Left kidney (tissue), 1 donor: ENCODE measurements at regions not wholly inside any gene's neighbourhood (a gene's known extent, or its start where the extent isn't known, plus 50 kb on each side); places are given as distances from the start of the nearest gene placed in this dataset.
"Not testable (repeated sequence)": the region's sequence is repeated elsewhere in the genome, so short reads cannot be mapped to it uniquely, and the experiment has no call there.

ENCODE experiments used
- DNase-seq: peaks from one replicate; pipeline ENCODE4 v3.0.0-alpha.2; 2013

DNA sequence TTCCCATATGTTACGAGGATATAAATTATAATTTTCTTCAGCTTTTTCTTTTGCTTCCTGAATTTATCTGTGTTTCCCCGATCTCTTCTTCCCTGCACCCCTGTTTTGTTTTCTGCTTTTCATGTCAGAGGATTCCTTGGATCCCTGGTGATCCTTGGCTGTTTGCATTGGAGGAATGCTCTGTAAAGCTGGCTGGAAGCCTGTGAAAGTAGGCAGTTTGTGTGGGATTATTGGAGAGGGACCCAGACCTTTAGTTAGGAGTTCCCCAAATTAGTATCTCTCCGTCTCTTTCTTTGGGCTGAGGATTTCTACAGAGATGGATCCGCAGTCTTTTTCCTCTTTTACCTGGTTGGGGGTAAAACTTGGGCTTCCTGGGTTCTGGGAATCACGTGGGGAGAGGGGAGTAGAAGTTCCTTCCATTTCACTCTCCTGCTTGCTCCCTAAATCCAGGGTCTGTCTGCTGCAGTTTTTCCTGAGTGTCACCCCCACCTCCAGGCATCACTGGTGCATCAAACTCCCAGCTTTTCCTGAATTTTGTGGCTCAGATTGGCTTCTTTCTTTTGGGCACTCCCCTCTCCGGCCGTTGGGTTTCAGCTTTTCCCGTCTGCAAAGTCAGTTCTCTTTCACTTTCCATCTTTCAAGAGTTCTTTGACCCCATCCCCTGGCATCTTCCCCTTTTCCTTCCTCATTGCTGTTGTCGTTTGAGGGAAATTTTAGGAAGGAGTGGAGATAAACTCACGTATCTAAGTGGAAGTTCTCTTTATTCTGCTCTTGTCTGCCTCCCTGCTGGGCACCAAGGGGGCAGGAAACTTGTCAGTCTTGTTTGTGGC, 79.1 kb upstream of the ALX4 start:
- no peak for DNase-seq

DNA sequence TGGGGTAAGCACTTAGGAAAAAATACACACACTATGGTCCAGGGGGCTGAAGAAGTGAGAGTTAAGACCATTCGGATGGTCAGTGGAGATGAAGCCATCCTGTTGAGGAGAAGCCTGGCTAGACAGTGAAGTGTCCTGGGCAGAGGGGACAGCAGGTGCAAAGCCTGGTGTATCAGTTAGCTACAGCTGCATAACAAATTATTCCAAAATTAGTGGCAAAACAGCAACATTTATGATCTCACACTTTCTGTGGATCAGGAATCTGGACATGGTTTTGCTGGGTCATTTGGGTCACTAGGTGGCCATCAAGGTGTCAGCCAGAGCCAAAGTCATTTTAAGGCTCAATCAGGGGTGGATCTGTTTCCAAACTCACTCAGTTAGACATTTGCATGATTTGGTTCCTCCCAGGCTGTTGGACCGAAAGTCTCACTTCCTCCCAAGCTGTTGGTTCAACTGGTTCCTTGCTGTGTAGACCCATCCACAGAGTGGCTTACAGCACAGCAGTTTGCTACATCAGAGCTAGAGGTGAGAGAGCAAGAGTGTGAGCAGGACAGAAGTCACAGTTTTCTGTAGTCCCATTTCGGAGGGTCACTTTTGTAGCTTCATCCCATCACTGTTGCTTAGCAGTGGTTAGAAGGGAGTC, 80.1 kb upstream of the ALX4 start:
- DNase-seq, result no peak

DNA sequence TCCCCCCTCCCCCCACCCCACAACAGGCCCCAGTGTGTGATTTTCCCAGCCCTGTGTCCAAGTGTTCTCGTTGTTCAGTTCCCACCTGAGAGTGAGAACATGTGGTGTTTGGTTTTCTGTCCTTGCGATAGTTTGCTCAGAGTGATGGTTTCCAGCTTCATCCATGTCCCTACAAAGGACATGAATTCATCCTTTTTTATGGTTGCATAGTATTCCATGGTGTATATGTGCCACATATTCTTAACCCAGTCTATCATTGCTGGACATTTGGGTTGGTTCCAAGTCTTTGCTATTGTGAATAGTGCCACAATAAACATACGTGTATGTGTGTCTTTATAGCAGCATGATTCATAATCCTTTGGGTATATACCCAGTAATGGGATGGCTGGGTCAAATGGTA, 81.1 kb upstream of the ALX4 start:
- not testable (repeated sequence) for DNase-seq

DNA sequence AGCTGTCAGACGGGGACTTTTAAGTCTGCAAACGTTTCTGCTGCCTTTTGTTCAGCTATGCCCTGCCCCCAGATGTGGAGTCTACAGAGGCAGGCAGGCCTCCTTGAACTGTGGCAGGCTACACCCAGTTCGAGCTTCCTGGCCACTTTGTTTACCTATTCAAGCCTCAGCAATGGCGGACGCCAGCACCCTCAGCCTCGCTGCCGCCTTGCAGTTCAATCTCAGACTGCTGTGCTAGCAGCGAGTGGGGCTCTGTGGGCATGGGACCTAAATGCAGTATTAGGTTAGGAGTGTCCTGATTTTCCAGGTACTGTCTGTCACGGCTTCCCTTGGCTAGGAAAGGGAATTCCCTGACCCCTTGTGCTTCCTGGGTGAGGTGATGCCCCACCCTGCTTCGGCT, 86.8 kb upstream of the ALX4 start:
- not testable (repeated sequence) for DNase-seq

DNA sequence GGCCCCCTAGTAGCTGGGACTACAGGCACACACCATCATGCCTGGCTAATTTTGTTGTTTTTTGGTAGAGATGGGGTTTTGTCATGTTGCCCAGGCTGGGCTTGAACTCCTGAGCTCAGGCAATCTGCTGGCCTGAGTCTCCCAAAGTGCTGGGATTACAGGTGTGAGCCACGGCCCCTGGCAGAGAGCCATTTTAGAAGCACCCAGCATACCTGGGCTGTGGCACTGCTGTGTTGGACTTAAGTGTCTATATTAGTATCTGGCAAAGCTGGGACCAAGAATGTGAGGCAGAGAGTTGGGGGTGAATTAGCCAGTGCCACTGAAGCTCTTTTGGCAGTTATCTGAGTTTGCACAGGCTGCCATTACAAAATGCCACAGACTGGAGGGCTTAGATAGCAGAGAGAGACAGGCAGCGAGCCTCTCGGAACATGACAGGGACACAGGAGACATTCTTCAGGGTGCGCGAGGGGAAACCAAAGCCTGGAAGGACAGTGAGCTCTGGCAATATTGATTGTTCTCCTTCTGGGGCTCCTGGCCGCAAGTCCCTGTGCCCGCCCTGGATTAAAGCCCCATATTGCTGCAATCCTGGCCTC, 87.7 kb upstream of the ALX4 start:
- no peak for DNase-seq

DNA sequence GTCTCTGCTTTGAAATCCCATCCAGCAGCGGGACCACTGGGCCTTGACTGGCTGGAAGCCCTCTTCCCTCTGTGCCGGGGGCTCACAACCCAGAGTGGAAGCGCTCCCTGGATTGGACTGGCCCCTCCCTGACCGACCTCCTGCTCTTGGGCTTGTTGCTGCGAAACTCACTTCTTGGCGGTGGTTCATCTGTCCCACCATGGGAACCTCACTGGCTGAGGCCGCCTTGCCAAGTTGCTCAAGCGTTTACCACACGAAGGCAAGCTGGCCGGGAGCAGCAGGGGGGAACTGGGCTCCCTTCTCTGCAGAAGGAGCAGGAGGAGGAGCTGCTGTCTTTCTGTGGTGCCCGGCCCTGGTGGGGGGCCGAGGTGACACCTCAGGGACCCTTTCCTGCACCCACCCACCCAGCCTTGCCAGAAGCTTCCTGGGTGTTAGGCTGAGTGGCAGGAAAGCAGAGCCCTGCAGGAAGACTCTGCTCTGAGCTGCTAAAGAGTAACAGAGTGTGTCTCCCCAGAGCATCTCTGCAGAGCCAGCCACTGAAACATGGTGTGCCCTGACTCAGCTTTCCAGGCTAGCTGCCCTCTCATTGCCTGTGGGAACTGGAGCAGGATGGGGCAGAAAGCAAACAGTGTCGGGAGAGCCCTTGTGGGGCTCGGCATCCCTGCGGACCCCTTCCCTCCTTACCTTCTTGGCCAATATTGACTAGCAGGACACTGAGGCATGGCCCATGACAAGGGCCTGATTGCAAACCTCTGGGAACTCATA, 88.5 kb upstream of the ALX4 start:
- DNase-seq, result no peak

DNA sequence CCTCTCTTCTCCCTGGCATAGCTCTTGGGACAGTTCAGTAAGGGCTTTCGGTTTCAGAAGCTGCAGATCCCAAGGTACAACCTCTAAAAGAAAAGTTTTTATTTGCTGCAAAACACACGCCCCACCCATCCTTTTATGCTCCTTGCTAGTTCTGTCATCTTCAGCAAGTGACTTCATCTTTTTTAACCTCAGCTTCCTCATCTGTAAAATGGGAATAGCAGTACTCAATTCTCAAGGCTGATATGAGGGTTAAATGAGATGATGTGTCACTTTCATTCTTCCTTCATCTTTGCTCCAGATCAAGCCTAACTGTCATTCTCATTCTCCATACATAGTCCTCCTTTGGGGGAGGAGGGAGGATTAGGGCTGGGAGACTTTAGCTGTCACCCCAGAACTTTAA, 90.0 kb upstream of the ALX4 start:
- no peak for DNase-seq

DNA sequence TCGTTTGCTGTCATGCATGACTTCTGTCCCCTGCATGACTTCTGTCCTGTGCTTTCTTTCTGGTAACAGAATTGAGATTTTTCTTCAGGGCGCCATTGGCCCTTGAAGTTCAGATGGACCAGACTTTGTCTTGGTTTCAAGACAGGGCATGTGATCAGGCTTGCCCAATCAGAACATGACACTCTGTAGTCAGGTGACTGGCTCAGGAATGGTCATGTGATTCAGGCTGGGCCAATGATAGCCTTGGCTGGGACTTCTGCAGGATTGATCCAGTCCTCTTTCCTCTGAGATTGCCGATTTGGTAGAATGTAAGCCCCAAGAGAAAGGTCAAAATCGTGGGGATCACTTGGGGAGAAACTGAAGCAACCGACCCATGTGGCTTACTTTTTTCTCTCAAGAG, 90.5 kb upstream of the ALX4 start:
- no peak for DNase-seq

DNA sequence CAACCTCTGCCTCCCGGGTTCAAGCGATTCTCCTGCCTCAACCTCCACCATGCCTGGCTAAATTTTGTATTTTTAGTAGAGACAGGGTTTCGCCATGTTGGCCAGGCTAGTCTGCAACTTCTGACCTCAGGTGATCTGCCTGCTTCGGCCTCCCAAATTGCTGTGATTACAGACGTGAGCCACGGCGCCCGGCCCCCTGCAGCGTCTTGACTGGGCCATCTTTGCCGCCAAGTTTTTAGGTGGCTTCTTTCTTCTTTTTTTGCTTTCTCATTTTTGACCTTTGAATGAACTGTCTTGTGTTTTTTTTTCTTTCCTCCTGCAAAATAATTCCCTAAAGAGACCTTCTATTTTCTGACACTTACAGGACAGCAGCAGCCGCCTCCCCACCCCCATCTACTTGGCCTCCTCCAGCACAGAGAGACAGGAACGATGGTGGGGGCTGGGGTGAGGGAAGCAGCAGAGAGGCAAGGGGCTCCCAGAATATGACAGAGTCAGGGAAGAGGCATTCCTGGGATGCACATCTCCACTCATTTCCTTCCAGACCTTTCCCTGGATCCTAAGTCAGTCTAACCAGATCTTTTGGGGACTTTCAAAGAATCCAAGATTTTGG, 92.6 kb upstream of the ALX4 start:
- no peak for DNase-seq

DNA sequence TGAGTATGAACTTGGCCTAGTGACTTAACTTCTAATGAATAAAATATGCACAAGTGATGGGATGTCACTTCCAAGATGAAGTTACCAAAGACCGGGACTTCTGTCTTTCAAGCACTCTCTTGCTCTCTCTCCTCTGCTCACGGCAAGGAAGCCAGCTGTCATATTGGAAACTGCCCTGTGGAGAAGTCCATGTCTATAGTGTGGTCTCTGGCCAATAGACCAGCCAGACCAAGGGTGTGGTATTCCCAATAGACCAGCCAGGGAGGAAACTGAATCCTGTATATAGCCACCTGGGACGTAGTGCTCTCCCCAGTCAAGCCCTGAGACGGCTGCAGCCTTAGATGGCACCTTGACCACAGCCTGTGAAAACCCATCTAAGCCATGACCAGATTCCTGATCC, 93.2 kb upstream of the ALX4 start:
- DNase-seq, result no peak

DNA sequence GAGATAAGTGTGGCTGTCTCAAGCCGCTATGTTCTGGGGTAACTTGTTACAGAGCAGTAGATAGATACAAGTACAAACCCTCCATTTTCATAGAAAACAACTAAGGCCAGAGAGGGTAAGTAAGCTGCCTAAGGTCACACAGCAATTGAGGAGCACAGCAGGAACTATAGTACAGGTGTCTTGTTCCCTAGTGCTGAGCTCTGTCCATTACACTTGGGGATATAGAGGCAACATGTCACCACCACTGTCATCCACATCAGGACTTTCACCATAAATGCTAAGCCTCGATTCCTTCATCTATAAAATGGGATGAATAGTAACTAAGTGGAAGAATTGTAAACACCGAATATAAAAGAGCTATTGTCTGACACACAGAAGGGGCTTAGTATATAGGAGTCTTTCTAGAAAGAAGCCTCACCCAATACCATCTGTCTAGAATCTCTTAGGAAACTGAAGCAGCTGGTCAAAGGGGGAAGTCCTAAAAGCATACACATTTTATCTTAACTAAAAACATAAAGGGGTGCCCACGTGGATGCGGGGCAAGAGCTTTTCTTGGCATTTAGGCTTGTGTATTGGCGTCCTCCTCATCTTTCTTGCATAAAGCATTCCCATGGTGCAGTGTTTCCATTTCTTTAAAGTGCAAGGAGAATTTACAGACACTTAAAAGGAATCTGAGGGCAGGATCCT, 93.8 kb upstream of the ALX4 start:
- DNase-seq, result no peak

DNA sequence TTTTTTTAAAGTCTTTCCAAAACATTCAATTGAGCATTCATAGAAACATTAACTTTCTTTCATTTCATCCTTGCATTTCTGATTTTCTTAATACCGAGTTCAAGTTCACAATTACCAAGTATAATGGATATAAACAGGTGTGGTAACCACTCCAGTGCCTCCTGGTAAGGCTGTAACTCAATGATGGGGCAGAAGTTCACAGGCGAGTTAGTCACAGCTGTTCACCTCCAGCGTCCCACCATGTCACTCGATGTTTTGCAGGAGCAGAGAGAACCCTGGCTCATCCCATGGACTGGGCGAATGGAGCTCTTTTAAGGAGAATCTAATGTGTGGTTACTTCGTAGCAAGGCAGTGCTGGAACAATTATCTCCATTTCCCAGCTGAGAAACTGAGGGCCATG, 94.4 kb upstream of the ALX4 start:
- DNase-seq, result no peak

DNA sequence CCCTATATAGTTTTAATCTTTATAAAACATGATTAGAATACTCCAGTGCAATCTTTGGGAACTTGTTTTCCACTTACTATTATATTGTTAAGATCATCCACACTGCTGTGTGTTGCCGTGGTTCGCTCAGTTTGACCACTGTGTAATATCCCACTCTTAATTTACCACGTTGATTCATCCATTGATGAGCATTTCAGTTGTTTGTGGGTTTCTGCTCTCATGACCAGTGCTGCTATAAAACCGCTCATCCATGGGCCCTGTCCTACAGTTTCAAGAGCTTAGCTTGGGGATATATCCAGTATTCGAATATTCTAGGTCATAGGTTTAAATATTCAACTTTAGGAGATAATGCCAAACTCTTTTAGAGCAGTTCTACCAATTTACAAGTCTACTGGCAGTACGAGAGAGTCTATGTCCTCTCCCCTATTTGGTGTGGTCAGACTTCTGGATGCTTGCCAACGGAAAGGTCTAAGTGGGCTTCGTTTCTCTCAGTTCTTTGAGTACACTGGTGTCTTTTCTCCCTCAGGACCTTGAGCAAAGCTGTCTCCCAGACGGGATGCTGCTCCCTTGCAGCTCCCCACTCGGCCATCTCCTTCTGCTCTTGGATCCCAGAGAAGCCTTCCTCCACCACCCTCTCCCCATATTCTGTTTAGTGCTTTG, 94.9 kb upstream of the ALX4 start:
- DNase-seq, result no peak

DNA sequence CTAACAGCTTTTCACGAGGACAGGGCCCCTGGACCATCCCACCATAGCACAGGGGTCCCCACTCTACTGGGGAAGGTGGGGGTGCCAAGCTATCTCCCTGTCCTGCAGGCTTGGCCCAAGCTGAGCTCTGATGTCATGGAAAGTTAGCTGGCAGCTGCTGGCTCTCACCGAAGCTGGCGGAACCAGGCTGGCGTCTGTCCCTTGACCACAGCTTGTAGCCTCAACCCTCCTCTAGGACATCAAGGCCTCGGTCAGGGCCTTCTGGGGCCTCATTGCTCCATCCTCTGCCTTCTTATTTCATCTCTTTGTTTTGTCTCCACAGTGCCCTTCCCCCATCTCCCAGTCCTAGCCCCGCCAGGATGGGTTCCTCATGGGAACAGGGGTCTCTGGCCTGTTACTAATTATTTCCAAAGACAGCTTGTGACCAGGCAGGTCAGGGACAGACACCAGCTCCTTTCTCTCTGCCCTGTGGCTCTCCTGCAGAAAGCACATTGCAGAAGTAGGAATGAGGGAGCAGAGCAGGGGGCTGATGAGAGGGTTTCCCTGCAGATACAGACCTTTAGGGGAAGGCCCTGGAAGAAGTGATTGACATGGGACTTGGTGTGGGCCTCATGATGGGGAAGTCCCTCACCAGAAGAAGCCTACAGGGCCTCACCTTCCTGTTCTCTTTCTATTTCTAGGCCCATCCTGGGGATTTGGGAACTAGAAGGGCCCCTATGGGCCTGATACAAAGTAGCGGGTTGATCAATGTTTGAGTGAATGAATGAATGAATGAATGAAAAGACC, 97.5 kb upstream of the ALX4 start:
- DNase-seq, result no peak

DNA sequence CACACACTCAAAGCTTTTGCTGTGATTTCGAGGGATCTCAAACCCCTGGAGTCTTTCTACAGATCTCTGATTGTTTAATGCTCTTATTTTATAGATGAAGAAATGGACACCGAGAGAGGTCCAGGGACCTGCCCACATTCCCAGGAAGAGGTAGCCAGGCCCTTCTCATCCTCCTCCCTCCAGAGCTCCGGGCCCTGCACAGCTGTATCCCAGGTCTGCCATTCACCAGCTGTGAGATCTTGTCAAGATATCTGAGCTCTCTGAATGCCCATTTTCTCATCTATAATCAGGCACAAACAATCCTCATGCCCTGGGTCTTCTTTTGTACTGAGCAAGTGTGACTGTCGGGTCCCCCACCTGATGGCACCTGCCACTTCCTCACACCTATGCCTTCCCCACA, 98.2 kb upstream of the ALX4 start:
- no peak for DNase-seq

DNA sequence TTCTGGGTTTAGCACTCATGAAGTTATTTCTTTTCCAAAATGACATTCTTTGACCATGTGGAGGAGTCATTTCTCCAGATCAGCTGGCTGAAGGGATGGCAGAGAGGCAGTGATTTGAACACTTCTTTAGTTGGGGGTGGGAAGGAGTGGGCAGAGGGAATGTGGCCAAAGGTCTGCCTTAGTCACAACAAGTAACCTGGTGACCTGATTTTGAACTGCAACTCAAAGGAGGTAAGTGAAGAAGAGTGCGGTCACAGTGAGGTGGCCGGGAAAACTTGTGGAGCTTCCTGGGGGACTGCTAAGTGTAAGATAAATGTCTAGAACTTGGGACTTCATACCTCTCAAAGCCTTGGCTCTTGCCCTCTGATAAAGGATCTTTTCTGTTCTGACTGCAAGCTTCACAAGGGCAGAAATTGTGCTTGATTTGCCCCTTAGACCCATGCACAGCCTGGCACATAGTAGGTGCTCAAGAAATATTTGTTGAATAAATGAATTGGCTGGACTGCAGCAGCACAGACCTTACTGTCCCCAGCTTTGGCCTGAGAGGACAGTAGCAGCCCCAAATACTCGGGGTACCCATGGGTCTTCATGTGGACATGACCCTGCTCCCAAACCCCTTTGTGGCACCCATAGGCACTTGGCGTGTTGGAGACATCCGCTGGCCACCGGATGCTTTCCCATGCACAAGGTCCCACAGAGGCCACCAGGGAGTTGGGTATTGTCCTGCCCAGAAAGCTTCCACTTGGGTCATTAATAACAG, 99.0 kb upstream of the ALX4 start:
- DNase-seq, result no peak

DNA sequence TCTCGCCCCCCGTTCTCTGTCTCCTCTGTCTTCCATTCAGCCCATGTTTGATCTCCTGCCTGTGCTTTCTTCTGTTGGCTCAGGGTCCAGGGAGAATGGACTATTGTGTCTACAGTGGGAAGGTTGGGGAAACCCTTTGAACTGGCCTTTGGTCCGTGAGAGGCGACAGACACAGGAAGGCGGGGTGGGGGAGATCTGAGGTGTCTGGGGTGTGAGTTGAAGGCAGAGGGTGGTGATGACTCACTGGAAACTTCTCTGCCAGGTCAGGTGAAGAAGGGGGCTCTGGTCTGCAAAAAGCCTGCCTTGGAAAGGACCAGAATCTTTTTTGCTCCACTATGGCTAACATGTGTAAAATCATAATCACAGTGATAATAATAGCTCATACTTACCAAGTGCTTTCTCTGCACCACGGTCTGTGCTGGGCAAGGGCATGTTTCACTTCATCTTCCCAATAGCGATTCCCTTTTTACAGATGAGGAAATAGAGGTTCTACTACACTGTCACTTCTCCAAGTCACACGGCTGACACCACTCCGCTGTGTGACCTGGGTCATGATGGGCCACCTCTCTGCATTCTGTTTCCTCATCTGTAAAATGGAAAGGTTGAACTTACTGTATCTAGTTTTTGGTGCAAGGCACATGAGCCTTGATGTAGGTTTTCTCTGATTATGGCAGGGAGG, 99.8 kb upstream of the ALX4 start:
- no peak for DNase-seq

DNA sequence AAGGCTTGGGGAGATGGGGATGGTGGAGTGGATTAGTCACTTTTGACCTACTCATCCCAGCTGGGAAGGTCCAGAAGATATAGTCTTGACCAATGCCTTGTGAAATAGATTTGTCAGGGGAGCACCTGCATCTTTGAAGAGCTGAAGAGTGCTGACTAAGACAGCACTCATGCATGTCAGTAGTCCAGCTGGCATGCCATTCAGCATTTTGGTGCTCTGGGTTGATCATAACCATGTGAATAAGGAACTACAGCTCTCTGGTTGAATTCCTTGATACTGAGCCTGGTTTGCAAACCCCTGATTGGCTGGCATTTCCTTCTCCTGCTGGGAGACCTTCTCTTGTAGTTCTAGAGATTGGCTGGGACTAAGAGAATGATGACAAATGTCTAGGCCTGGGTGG, 106.8 kb upstream of the ALX4 start:
- DNase-seq, result no peak
